ENCODE measurements at regions not wholly inside any gene's neighbourhood (a gene's known extent, or its start where the extent isn't known, plus 50 kb on each side); places are given as distances from the start of the nearest gene placed in this dataset.

DNA sequence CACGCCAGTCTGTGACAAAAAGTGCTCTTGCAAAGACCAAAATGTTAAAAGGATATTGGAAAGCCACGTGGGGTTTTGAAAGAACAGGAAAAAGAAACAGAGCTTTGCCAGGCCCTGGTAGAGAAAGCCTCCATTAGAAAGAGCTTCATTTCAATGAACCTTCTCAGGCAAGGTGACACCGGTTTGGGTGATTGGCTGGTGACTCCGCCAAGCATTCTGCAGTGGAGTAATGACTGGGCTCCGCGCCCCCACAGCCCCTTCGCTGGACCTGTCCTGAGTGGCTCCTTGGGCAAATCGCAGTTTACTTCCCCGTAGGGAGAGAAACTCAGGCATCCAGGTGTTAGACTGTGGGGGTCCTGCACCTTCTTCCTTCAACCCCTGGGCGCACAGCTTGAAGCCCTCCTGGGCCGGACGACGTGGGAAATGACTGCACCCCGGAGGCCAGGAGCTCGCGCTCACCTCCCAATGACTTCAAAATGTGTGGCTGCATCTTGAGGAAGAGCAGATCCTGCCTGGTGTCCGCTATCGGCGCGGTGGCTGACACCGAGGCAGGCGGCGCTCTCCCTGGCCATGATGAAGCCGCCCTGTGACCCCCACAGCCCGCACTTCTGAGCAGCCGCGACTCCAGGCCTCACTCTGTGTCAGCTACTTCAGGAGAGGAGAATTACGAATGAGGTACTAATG, 444.6 kb upstream of the SGCG start:
- no peaks in the 10 kb centered on the region for H3K4me1 Mint-ChIP-seq (ENCODE audit: low read depth, unreplicated experiment)
- H3K27ac Mint-ChIP-seq (ENCODE audit: unreplicated experiment) = no peak overlapping the region
- Histone ChIP-seq H3K9me3 (ENCODE audit: insufficient read depth, low read depth, low read length) (no peaks in the 10 kb centered on the region), H3K4me1 (ENCODE audit: insufficient read depth, low read length) (no peaks in the 10 kb centered on the region), H3K79me2 (ENCODE audit: insufficient read depth, low read length) (no peaks in the 10 kb centered on the region), H3K27ac (ENCODE audit: low read depth, low read length) (no peak overlapping the region), H3K9ac (ENCODE audit: low read length) (no peak overlapping the region), H3K36me3 (ENCODE audit: insufficient read depth, low read length) (no peaks in the 10 kb centered on the region), H3K4me2 (ENCODE audit: low read length) (no peak overlapping the region), H3K27me3 (ENCODE audit: insufficient read depth, low read length) (no peaks in the 10 kb centered on the region), H2AFZ (ENCODE audit: low read depth, low read length) (no peak overlapping the region), H4K20me1 (ENCODE audit: insufficient read depth, low read length) (no peaks in the 10 kb centered on the region), H3K4me3 (ENCODE audit: insufficient read depth, low read depth, low read length) (no peak overlapping the region)
- H3K9me3 Mint-ChIP-seq (ENCODE audit: unreplicated experiment) = no peaks in the 10 kb centered on the region
- no peak overlapping the region for H3K4me3 Mint-ChIP-seq (ENCODE audit: unreplicated experiment)
- no peaks in the 10 kb centered on the region for H3K27me3 Mint-ChIP-seq (ENCODE audit: low read depth, unreplicated experiment)
- no peak for FAIRE-seq
- H3K36me3 Mint-ChIP-seq (ENCODE audit: low read depth, unreplicated experiment) = no peaks in the 10 kb centered on the region
- no peak for TF ChIP-seq EZH2 (IDR thresholded peaks at IDR 0.05; ENCODE audit: insufficient read depth, low read length)
- TF ChIP-seq CTCF (IDR thresholded peaks at IDR 0.05; ENCODE audit: insufficient read depth, low read depth, low read length) = no peak
- DNase-seq (ENCODE audit: low read depth) = no peak

GRCh38 chr13:22736768-22737092, 444.0 kb upstream of the SGCG start:
- Mint-ChIP-seq H3K27me3 (ENCODE audit: low read depth, unreplicated experiment) (no peaks in the 10 kb centered on the region), H3K36me3 (ENCODE audit: low read depth, unreplicated experiment) (no peaks in the 10 kb centered on the region), H3K4me1 (ENCODE audit: low read depth, unreplicated experiment) (no peaks in the 10 kb centered on the region), H3K9me3 (ENCODE audit: unreplicated experiment) (no peaks in the 10 kb centered on the region), H3K4me3 (ENCODE audit: unreplicated experiment) (no peak overlapping the region), H3K27ac (ENCODE audit: unreplicated experiment) (no peak overlapping the region)
- Histone ChIP-seq H3K4me2 (ENCODE audit: low read length) (no peak overlapping the region), H2AFZ (ENCODE audit: low read depth, low read length) (no peak overlapping the region), H3K79me2 (ENCODE audit: insufficient read depth, low read length) (no peaks in the 10 kb centered on the region), H3K9ac (ENCODE audit: low read length) (no peak overlapping the region), H3K4me3 (ENCODE audit: insufficient read depth, low read depth, low read length) (no peak overlapping the region), H3K27me3 (ENCODE audit: insufficient read depth, low read length) (no peaks in the 10 kb centered on the region), H3K9me3 (ENCODE audit: insufficient read depth, low read depth, low read length) (no peaks in the 10 kb centered on the region), H3K27ac (ENCODE audit: low read depth, low read length) (no peak overlapping the region), H4K20me1 (ENCODE audit: insufficient read depth, low read length) (no peaks in the 10 kb centered on the region), H3K4me1 (ENCODE audit: insufficient read depth, low read length) (no peaks in the 10 kb centered on the region), H3K36me3 (ENCODE audit: insufficient read depth, low read length) (no peaks in the 10 kb centered on the region)
- FAIRE-seq (no peak), DNase-seq (ENCODE audit: low read depth) (no peak)
- TF ChIP-seq EZH2 (IDR thresholded peaks at IDR 0.05; ENCODE audit: insufficient read depth, low read length) = no peak
- TF ChIP-seq CTCF (IDR thresholded peaks at IDR 0.05; ENCODE audit: insufficient read depth, low read depth, low read length) = no peak

DNA sequence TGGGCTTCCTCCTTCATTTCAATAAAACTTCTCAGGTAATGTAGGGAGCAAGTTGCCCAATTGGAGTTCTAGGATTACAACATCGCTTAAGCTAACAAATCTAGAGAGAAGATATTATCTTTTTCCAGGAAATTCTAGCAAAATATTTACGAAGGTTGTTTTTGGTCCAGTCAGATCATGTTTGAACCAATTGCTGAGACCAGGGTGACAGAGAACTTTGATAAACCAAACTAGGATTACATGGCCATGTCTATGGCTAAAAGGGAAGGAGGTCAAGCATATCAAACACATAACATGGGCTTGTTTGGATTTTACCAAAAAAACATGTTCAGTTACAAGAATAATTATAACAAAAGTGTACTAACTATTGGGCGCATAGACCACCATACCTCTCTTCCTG, 442.4 kb upstream of the SGCG start:
- peaks cover 1% of the 10 kb centered on the region for H3K9me3 Mint-ChIP-seq (ENCODE audit: unreplicated experiment)
- DNase-seq (ENCODE audit: low read depth) (no peak), FAIRE-seq (no peak)
- Histone ChIP-seq H3K4me3 (ENCODE audit: insufficient read depth, low read depth, low read length) (no peak overlapping the region), H3K27me3 (ENCODE audit: insufficient read depth, low read length) (no peaks in the 10 kb centered on the region), H3K4me1 (ENCODE audit: insufficient read depth, low read length) (no peaks in the 10 kb centered on the region), H3K27ac (ENCODE audit: low read depth, low read length) (no peak overlapping the region), H3K9ac (ENCODE audit: low read length) (no peak overlapping the region), H2AFZ (ENCODE audit: low read depth, low read length) (no peak overlapping the region), H3K4me2 (ENCODE audit: low read length) (no peak overlapping the region), H3K79me2 (ENCODE audit: insufficient read depth, low read length) (no peaks in the 10 kb centered on the region), H3K36me3 (ENCODE audit: insufficient read depth, low read length) (no peaks in the 10 kb centered on the region), H4K20me1 (ENCODE audit: insufficient read depth, low read length) (no peaks in the 10 kb centered on the region), H3K9me3 (ENCODE audit: insufficient read depth, low read depth, low read length) (no peaks in the 10 kb centered on the region)
- TF ChIP-seq CTCF (IDR thresholded peaks at IDR 0.05; ENCODE audit: insufficient read depth, low read depth, low read length) (no peak), EZH2 (IDR thresholded peaks at IDR 0.05; ENCODE audit: insufficient read depth, low read length) (no peak)
- H3K36me3 Mint-ChIP-seq (ENCODE audit: low read depth, unreplicated experiment) = no peaks in the 10 kb centered on the region
- H3K4me1 Mint-ChIP-seq (ENCODE audit: low read depth, unreplicated experiment) = peaks cover 4% of the 10 kb centered on the region
- H3K27ac Mint-ChIP-seq (ENCODE audit: unreplicated experiment) = no peak overlapping the region
- H3K4me3 Mint-ChIP-seq (ENCODE audit: unreplicated experiment) = no peak overlapping the region
- H3K27me3 Mint-ChIP-seq (ENCODE audit: low read depth, unreplicated experiment) = no peaks in the 10 kb centered on the region
